HCT116 (cell line): ENCODE measurements at regions not wholly inside any gene's neighbourhood (a gene's known extent, or its start where the extent isn't known, plus 50 kb on each side); places are given as distances from the start of the nearest gene placed in this dataset.

Experiments
- ATAC-seq: fragments of 200-7000 bp; cut with Tn5 transposase; 2 replicates; pipeline ENCODE4 v1.9.1; 2020; ENCODE audit warnings: mild to moderate bottlenecking, moderate library complexity
- BruUV-seq: library from RNA; stranded (reverse); fragments of 400-500 nt; replicated peaks from 2 replicates; lab custom pipeline; 2021; lab: Mats Ljungman, UMichigan
- CTCF ChIA-PET: fragments of 300-600 bp; sonication (Branson Sonifier 250); formaldehyde crosslinking; loops from one replicate; lab custom pipeline; 2021; ENCODE audit warnings: antibody characterized with exemption; lab: Charles Lee
- POLR2A ChIA-PET: fragments of 300-600, 350-600 bp; sonication (Branson Sonifier 250); formaldehyde crosslinking; loops from one replicate; lab custom pipeline; 2021; ENCODE audit warnings: antibody characterized with exemption; lab: Charles Lee
- RAD21 ChIA-PET, 2 experiments: fragments of 300-600 bp; sonication (Branson Sonifier 250); formaldehyde crosslinking; loops; one replicate each; lab custom pipeline; 2023; ENCODE audit warnings: low total read pairs in 2 of 2; ENCODE audit not compliant: uncharacterized antibody in 2 of 2, unreplicated experiment in 2 of 2, low non-redundant PET in 1 of 2; lab: Charles Lee
- DNase-seq: peaks from one replicate; pipeline ENCODE4 v3.0.0-alpha.2; 2010; ENCODE audit warnings: low read depth, low spot score
- H2AFZ ChIP-seq: fragments of 200-600 bp; shearing (Covaris generic), sonication (generic); 2 replicates; pipeline ENCODE4 v1.6.1; 2017; ENCODE audit warnings: low read depth, mixed run types, mixed read lengths, antibody characterized with exemption, low read length; ENCODE audit not compliant: poor library complexity, severe bottlenecking
- H3K27ac ChIP-seq: 2 replicates; pipeline ENCODE4 v1.5.1; 2012; ENCODE audit warnings: low read depth, low read length
- H3K27me3 ChIP-seq: fragments of 200-600 bp; sonication (generic); 2 replicates; pipeline ENCODE4 v1.6.1; 2016; ENCODE audit warnings: mixed run types, low read length, mixed read lengths; ENCODE audit not compliant: insufficient read depth
- H3K36me3 ChIP-seq, 2 experiments: fragments of 200-500 bp in 1 of 2; fragments of 200-600 bp in 1 of 2; sonication (Bioruptor generic) in 1 of 2; sonication (generic) in 1 of 2; 2 replicates each; pipeline versions ENCODE4 v1.5.1 to v1.6.1; 2014 to 2016; ENCODE audit warnings: low read length in 2 of 2, inconsistent platforms in 1 of 2, mixed read lengths in 1 of 2, mixed run types in 1 of 2; ENCODE audit not compliant: insufficient read depth in 2 of 2, control insufficient read depth in 1 of 2
- H3K4me1 ChIP-seq, 2 experiments: fragments of 200-600 bp in 1 of 2; sonication (generic) in 1 of 2; 2 replicates each; pipeline versions ENCODE4 v1.5.1 to v1.6.1; 2012 to 2017; ENCODE audit warnings: low read length in 2 of 2, inconsistent platforms in 1 of 2, mild to moderate bottlenecking in 1 of 2, mixed read lengths in 1 of 2, mixed run types in 1 of 2, moderate library complexity in 1 of 2; ENCODE audit not compliant: insufficient read depth in 2 of 2, control insufficient read depth in 1 of 2
- H3K4me2 ChIP-seq: fragments of 200-600 bp; sonication (generic); 2 replicates; pipeline ENCODE4 v1.6.1; 2017; ENCODE audit warnings: mixed run types, low read length, mixed read lengths
- H3K4me3 ChIP-seq, 2 experiments: fragments of 200-600 bp in 1 of 2; sonication (generic) in 1 of 2; replicated peaks in 1 of 2; 2 replicates each; pipeline ENCODE4 v1.5.1; 2011 to 2016; ENCODE audit warnings: low read length in 2 of 2, control low read depth in 1 of 2, low read depth in 1 of 2, mild to moderate bottlenecking in 1 of 2, mixed read lengths in 1 of 2, mixed run types in 1 of 2
- H3K79me2 ChIP-seq: fragments of 200-600 bp; sonication (generic); 2 replicates; pipeline ENCODE4 v1.6.1; 2017; ENCODE audit warnings: mild to moderate bottlenecking, mixed run types, low read length, moderate library complexity, mixed read lengths; ENCODE audit not compliant: insufficient read depth
- H3K9ac ChIP-seq: fragments of 200-600 bp; sonication (generic); 2 replicates; pipeline ENCODE4 v1.6.1; 2016; ENCODE audit warnings: low read length, mixed read lengths
- H3K9me2 ChIP-seq: fragments of 200-600 bp; sonication (generic), shearing (Covaris generic); 2 replicates; pipeline ENCODE4 v1.6.1; 2017; ENCODE audit warnings: mixed run types, mild to moderate bottlenecking, moderate library complexity; ENCODE audit not compliant: insufficient read depth
- H3K9me3 ChIP-seq, 2 experiments: fragments of 200-500 bp in 1 of 2; fragments of 200-600 bp in 1 of 2; sonication (Bioruptor generic) in 1 of 2; sonication (generic) in 1 of 2; 2 replicates each; pipeline ENCODE4 v1.6.1; 2014 to 2017; ENCODE audit warnings: low read length in 2 of 2, mixed read lengths in 2 of 2, inconsistent platforms in 1 of 2, low read depth in 1 of 2, mild to moderate bottlenecking in 1 of 2, mixed run types in 1 of 2, moderate library complexity in 1 of 2; ENCODE audit not compliant: control insufficient read depth in 1 of 2, insufficient read depth in 1 of 2
- H4K20me1 ChIP-seq: fragments of 200-600 bp; sonication (generic), shearing (Covaris generic); 2 replicates; pipeline ENCODE4 v1.6.1; 2017; ENCODE audit warnings: mixed run types, mild to moderate bottlenecking, moderate library complexity; ENCODE audit not compliant: insufficient read depth
- ATF3 ChIP-seq: IDR thresholded peaks from 2 replicates; pipeline ENCODE4 v1.6.1; 2012
- CBX3 ChIP-seq: IDR thresholded peaks from 2 replicates; pipeline ENCODE4 v1.6.1; 2012; ENCODE audit warnings: low read depth
- CEBPB ChIP-seq: IDR thresholded peaks from 2 replicates; pipeline ENCODE4 v1.6.1; 2012; ENCODE audit warnings: low read depth
- EGR1 ChIP-seq: IDR thresholded peaks from 2 replicates; pipeline ENCODE4 v1.6.1; 2012; ENCODE audit warnings: low read depth
- ELF1 ChIP-seq: IDR thresholded peaks from 2 replicates; pipeline ENCODE4 v1.6.1; 2012; ENCODE audit warnings: low read depth, borderline replicate concordance
- EZH2 ChIP-seq: fragments of 200-600 bp; sonication (generic); IDR thresholded peaks from 2 replicates; pipeline ENCODE4 v1.6.1; 2017; ENCODE audit warnings: antibody characterized with exemption, mixed run types
- EZH2phosphoT487 ChIP-seq: fragments of 200-600 bp; IDR thresholded peaks from 2 replicates; pipeline ENCODE4 v1.6.1; 2018; ENCODE audit warnings: antibody characterized with exemption, borderline replicate concordance
- FOSL1 ChIP-seq: IDR thresholded peaks from 2 replicates; pipeline ENCODE4 v1.6.1; 2012; ENCODE audit warnings: low read depth
- POLR2A ChIP-seq: IDR thresholded peaks from 2 replicates; pipeline ENCODE4 v1.7.0; 2011; ENCODE audit warnings: borderline replicate concordance; ENCODE audit not compliant: insufficient read depth, insufficient read length; ENCODE audit errors: extremely low read depth
- RAD21 ChIP-seq: IDR thresholded peaks from 2 replicates; pipeline ENCODE4 v1.6.1; 2012; ENCODE audit warnings: low read depth, mild to moderate bottlenecking
- REST ChIP-seq: IDR thresholded peaks from 2 replicates; pipeline ENCODE4 v1.6.1; 2012; ENCODE audit warnings: low read depth
- SP1 ChIP-seq: IDR thresholded peaks from 2 replicates; pipeline ENCODE4 v1.6.1; 2012; ENCODE audit warnings: low read depth
- SRF ChIP-seq: IDR thresholded peaks from 2 replicates; pipeline ENCODE4 v1.6.1; 2012; ENCODE audit warnings: low read depth
- TCF7L2 ChIP-seq: IDR thresholded peaks from 2 replicates; pipeline ENCODE4 v1.7.0; 2011; ENCODE audit warnings: borderline replicate concordance, inconsistent platforms; ENCODE audit not compliant: insufficient read depth, insufficient read length; ENCODE audit errors: extremely low read depth
- YY1 ChIP-seq: IDR thresholded peaks from 2 replicates; pipeline ENCODE4 v1.6.1; 2011; ENCODE audit warnings: low read length, low read depth, moderate library complexity, mild to moderate bottlenecking; ENCODE audit not compliant: insufficient replicate concordance; ENCODE audit errors: extremely low read depth
- ZBTB33 ChIP-seq: IDR thresholded peaks from 2 replicates; pipeline ENCODE4 v1.6.1; 2011; ENCODE audit warnings: mild to moderate bottlenecking, low read length, moderate library complexity; ENCODE audit not compliant: insufficient replicate concordance; ENCODE audit errors: extremely low read depth
- ZFX ChIP-seq: fragments of 450-650 bp; IDR thresholded peaks from 2 replicates; pipeline ENCODE4 v1.6.1; 2017
- ZNF274 ChIP-seq: fragments of 200-500 bp; sonication (Bioruptor generic); IDR thresholded peaks from 2 replicates; pipeline ENCODE4 v1.6.1; 2014; ENCODE audit warnings: mild to moderate bottlenecking, low read depth, low read length, inconsistent platforms
- intact Hi-C: fragments of 100-400 bp; cut with micrococcal nuclease; formaldehyde crosslinking; loops from 2 replicates; pipeline ENCODE4 v1.10.0; 2022
- TF ChIP-seq, protein P1 (sequence below), 3 experiments: fragments of 200-600 bp in 1 of 3; sonication (generic) in 1 of 3; IDR thresholded peaks in 2 of 3; conservative IDR thresholded peaks in 1 of 3; 2 replicates each; pipeline ENCODE4 v1.5.1; 2012 to 2017; ENCODE audit warnings: low read depth in 2 of 3, low read length in 2 of 3, antibody characterized with exemption in 1 of 3, borderline replicate concordance in 1 of 3, control low read depth in 1 of 3, mild to moderate bottlenecking in 1 of 3, mixed read lengths in 1 of 3, mixed run types in 1 of 3, moderate library complexity in 1 of 3; ENCODE audit not compliant: insufficient read depth in 1 of 3

GRCh38 chr3:194792368-194792767 lies 106.7 kb downstream of the FAM43A start:
- Histone ChIP-seq H3K4me3 (no peak overlapping the region), H2AFZ (no peak overlapping the region), H3K4me1 (no peaks in the 10 kb centered on the region), H3K9me3 (no peaks in the 10 kb centered on the region), H3K79me2 (no peaks in the 10 kb centered on the region), H3K9ac (no peak overlapping the region), H3K4me2 (no peak overlapping the region), H3K27me3 (no peaks in the 10 kb centered on the region), H4K20me1 (no peaks in the 10 kb centered on the region), H3K27ac (no peak overlapping the region), H3K9me2 (no peaks in the 10 kb centered on the region), H3K36me3 (no peaks in the 10 kb centered on the region)
- TF ChIP-seq ATF3 (no peak), ZBTB33 (no peak), RAD21 (no peak), EZH2phosphoT487 (no peak), ELF1 (no peak), CBX3 (no peak), ZFX (no peak), EGR1 (no peak), FOSL1 (no peak), CEBPB (no peak), ZNF274 (no peak), REST (no peak), YY1 (no peak), POLR2A (no peak), SP1 (no peak), TCF7L2 (no peak), EZH2 (no peak), SRF (no peak)
- TF ChIP-seq, protein P1, sequence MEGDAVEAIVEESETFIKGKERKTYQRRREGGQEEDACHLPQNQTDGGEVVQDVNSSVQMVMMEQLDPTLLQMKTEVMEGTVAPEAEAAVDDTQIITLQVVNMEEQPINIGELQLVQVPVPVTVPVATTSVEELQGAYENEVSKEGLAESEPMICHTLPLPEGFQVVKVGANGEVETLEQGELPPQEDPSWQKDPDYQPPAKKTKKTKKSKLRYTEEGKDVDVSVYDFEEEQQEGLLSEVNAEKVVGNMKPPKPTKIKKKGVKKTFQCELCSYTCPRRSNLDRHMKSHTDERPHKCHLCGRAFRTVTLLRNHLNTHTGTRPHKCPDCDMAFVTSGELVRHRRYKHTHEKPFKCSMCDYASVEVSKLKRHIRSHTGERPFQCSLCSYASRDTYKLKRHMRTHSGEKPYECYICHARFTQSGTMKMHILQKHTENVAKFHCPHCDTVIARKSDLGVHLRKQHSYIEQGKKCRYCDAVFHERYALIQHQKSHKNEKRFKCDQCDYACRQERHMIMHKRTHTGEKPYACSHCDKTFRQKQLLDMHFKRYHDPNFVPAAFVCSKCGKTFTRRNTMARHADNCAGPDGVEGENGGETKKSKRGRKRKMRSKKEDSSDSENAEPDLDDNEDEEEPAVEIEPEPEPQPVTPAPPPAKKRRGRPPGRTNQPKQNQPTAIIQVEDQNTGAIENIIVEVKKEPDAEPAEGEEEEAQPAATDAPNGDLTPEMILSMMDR (IDR thresholded peaks at IDR 0.05 in 2 of 3, conservative IDR thresholded peaks at IDR 0.05 in 1 of 3; ENCODE audit: borderline replicate concordance in 1 of 3, insufficient read depth in 1 of 3, low read depth in 2 of 3, low read length in 2 of 3) = no peak
- BruUV-seq = no TSS peak
- DNase-seq (no peak), ATAC-seq (no peak)
- ChIA-PET CTCF (no interaction called here), RAD21 (no interaction called here), POLR2A (no interaction called here)
- intact Hi-C loops = no loop called here
